H1 (cell line): ENCODE measurements at regions not wholly inside any gene's neighbourhood (a gene's known extent, or its start where the extent isn't known, plus 50 kb on each side); places are given as distances from the start of the nearest gene placed in this dataset.

Experiments used
- CHD1 ChIP-seq: IDR thresholded peaks from 2 replicates; pipeline ENCODE4 v1.6.1; 2012; ENCODE audit warnings: low read depth, low read length, improper control_type of control experiment
- CREB1 ChIP-seq: IDR thresholded peaks from 2 replicates; pipeline ENCODE4 v1.6.1; 2012; ENCODE audit warnings: inconsistent platforms
- KDM4A ChIP-seq: IDR thresholded peaks from one replicate; pipeline ENCODE4 v1.7.1; 2012; ENCODE audit warnings: low read depth, mild to moderate bottlenecking, moderate library complexity, low read length, inconsistent platforms; ENCODE audit not compliant: severe bottlenecking
- PHF8 ChIP-seq: fragments of 200-600 bp; sonication (generic); conservative IDR thresholded peaks from 2 replicates; pipeline ENCODE4 v1.7.1; 2012; ENCODE audit warnings: low read depth, mild to moderate bottlenecking, inconsistent platforms, low read length, moderate library complexity
- POLR2AphosphoS5 ChIP-seq: IDR thresholded peaks from 2 replicates; pipeline ENCODE4 v1.6.1; 2011; ENCODE audit warnings: low read depth, low read length
- RAD21 ChIP-seq, 2 experiments: IDR thresholded peaks in 1 of 2; conservative IDR thresholded peaks in 1 of 2; 2 replicates each; pipeline ENCODE4 v1.6.1; 2011; ENCODE audit warnings: low read depth in 2 of 2, low read length in 2 of 2, improper control_type of control experiment in 1 of 2, inconsistent platforms in 1 of 2, mild to moderate bottlenecking in 1 of 2, moderate library complexity in 1 of 2
- RFX5 ChIP-seq: IDR thresholded peaks from 2 replicates; pipeline ENCODE4 v1.6.1; 2011; ENCODE audit warnings: low read depth, low read length, improper control_type of control experiment, borderline replicate concordance
- SIRT6 ChIP-seq: IDR thresholded peaks from one replicate; pipeline ENCODE4 v1.7.1; 2012; ENCODE audit warnings: low read length, inconsistent platforms
- SP4 ChIP-seq: IDR thresholded peaks from 2 replicates; pipeline ENCODE4 v1.6.1; 2012; ENCODE audit warnings: low read length, inconsistent platforms
- SRF ChIP-seq: IDR thresholded peaks from 2 replicates; pipeline ENCODE4 v1.6.1; 2011; ENCODE audit warnings: mild to moderate bottlenecking, low read depth, low read length, moderate library complexity
- TAF1 ChIP-seq: IDR thresholded peaks from 2 replicates; pipeline ENCODE4 v1.6.1; 2011; ENCODE audit warnings: mild to moderate bottlenecking, low read depth, low read length
- TAF7 ChIP-seq: optimal IDR thresholded peaks from 2 replicates; pipeline ENCODE3; 2011; ENCODE audit warnings: low read depth, mild to moderate bottlenecking, inconsistent platforms, low read length, moderate library complexity, borderline replicate concordance
- TF ChIP-seq, protein P1 (sequence below): fragments of 300-600 bp; sonication (generic); IDR thresholded peaks from 2 replicates; pipeline ENCODE4 v1.7.1; 2012; ENCODE audit warnings: low read length, moderate library complexity, mild to moderate bottlenecking, inconsistent platforms; ENCODE audit not compliant: insufficient replicate concordance

DNA sequence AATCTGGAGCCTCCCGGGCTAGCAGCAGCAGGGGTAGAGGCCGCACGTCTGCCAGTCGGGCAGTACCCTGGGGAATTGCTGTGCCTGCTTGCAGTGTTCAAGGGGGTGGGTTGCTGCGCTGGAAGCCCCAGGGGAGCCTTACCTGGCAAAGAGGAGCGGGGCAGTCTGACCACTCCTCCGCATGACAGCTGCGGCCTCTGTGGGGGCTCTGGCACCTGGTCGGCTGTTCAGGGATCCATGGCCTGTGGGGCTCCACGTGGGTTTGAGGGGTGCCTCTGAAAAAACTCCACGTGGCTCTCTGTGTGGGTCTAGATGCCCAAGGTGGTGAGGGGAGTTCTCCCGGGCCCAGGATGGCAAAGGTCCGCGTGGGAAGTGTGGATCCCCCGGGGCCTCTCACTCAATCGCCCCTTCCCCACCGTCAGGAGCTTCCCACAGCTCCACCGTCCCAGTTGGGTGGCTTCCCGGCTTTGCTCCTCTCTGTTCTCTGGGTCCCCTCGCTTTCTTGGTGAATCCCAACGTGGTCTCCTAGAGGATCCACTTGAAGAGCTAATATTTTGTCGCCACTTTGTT, 184.5 kb downstream of the EFHB start (continued):
- TF ChIP-seq, protein P1, sequence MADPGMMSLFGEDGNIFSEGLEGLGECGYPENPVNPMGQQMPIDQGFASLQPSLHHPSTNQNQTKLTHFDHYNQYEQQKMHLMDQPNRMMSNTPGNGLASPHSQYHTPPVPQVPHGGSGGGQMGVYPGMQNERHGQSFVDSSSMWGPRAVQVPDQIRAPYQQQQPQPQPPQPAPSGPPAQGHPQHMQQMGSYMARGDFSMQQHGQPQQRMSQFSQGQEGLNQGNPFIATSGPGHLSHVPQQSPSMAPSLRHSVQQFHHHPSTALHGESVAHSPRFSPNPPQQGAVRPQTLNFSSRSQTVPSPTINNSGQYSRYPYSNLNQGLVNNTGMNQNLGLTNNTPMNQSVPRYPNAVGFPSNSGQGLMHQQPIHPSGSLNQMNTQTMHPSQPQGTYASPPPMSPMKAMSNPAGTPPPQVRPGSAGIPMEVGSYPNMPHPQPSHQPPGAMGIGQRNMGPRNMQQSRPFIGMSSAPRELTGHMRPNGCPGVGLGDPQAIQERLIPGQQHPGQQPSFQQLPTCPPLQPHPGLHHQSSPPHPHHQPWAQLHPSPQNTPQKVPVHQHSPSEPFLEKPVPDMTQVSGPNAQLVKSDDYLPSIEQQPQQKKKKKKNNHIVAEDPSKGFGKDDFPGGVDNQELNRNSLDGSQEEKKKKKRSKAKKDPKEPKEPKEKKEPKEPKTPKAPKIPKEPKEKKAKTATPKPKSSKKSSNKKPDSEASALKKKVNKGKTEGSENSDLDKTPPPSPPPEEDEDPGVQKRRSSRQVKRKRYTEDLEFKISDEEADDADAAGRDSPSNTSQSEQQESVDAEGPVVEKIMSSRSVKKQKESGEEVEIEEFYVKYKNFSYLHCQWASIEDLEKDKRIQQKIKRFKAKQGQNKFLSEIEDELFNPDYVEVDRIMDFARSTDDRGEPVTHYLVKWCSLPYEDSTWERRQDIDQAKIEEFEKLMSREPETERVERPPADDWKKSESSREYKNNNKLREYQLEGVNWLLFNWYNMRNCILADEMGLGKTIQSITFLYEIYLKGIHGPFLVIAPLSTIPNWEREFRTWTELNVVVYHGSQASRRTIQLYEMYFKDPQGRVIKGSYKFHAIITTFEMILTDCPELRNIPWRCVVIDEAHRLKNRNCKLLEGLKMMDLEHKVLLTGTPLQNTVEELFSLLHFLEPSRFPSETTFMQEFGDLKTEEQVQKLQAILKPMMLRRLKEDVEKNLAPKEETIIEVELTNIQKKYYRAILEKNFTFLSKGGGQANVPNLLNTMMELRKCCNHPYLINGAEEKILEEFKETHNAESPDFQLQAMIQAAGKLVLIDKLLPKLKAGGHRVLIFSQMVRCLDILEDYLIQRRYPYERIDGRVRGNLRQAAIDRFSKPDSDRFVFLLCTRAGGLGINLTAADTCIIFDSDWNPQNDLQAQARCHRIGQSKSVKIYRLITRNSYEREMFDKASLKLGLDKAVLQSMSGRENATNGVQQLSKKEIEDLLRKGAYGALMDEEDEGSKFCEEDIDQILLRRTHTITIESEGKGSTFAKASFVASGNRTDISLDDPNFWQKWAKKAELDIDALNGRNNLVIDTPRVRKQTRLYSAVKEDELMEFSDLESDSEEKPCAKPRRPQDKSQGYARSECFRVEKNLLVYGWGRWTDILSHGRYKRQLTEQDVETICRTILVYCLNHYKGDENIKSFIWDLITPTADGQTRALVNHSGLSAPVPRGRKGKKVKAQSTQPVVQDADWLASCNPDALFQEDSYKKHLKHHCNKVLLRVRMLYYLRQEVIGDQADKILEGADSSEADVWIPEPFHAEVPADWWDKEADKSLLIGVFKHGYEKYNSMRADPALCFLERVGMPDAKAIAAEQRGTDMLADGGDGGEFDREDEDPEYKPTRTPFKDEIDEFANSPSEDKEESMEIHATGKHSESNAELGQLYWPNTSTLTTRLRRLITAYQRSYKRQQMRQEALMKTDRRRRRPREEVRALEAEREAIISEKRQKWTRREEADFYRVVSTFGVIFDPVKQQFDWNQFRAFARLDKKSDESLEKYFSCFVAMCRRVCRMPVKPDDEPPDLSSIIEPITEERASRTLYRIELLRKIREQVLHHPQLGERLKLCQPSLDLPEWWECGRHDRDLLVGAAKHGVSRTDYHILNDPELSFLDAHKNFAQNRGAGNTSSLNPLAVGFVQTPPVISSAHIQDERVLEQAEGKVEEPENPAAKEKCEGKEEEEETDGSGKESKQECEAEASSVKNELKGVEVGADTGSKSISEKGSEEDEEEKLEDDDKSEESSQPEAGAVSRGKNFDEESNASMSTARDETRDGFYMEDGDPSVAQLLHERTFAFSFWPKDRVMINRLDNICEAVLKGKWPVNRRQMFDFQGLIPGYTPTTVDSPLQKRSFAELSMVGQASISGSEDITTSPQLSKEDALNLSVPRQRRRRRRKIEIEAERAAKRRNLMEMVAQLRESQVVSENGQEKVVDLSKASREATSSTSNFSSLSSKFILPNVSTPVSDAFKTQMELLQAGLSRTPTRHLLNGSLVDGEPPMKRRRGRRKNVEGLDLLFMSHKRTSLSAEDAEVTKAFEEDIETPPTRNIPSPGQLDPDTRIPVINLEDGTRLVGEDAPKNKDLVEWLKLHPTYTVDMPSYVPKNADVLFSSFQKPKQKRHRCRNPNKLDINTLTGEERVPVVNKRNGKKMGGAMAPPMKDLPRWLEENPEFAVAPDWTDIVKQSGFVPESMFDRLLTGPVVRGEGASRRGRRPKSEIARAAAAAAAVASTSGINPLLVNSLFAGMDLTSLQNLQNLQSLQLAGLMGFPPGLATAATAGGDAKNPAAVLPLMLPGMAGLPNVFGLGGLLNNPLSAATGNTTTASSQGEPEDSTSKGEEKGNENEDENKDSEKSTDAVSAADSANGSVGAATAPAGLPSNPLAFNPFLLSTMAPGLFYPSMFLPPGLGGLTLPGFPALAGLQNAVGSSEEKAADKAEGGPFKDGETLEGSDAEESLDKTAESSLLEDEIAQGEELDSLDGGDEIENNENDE, result no peak
- TF ChIP-seq KDM4A (no peak), TAF1 (no peak), PHF8 (no peak), SRF (no peak), SP4 (no peak), RFX5 (no peak), RAD21 (IDR thresholded peaks at IDR 0.05 in 1 of 2, conservative IDR thresholded peaks at IDR 0.05 in 1 of 2; ENCODE audit: low read depth in 2 of 2, low read length in 2 of 2) (no peak), CREB1 (no peak), TAF7 (no peak), CHD1 (no peak), SIRT6 (no peak), POLR2AphosphoS5 (no peak)
